ENCODE measurements at regions not wholly inside any gene's neighbourhood (a gene's known extent, or its start where the extent isn't known, plus 50 kb on each side); places are given as distances from the start of the nearest gene placed in this dataset.
"Not testable (repeated sequence)": the region's sequence is repeated elsewhere in the genome, so short reads cannot be mapped to it uniquely, and the experiment has no call there.

- no peak overlapping the region for H3K4me3 ChIP-seq (ENCODE audit: low read depth, low read length)
- no peak for DNase-seq (ENCODE audit: low read depth)
Measured at GRCh38 chr6:118367314-118367713, 180.8 kb upstream of the PLN start.

DNA sequence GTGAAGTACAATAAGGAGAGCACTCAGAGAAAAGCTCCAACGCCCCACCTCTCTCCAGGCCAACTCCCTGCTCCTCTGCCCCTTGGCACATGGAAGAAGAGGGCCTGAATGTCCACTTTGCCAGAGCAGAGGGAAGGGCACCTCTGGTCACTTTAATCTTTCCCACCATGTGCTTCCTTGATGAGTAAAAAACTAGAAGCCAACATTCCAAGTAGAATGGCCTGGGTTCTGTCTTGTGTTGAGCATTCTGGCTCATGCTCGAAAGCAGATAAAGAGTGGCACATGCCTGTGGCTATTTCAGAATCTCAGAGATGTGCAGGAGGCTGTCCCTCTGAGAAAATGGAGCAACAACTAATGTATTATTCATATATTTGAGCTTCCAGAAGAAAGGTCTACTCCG lies 177.4 kb upstream of the PLN start:
- no peak overlapping the region for H3K4me3 ChIP-seq (ENCODE audit: low read depth, low read length)
- no peak for DNase-seq (ENCODE audit: low read depth)

GRCh38 chr6:118371955-118372354 lies 176.1 kb upstream of the PLN start:
- no peak overlapping the region for H3K4me3 ChIP-seq (ENCODE audit: low read depth, low read length)
- DNase-seq (ENCODE audit: low read depth) = no peak

DNA sequence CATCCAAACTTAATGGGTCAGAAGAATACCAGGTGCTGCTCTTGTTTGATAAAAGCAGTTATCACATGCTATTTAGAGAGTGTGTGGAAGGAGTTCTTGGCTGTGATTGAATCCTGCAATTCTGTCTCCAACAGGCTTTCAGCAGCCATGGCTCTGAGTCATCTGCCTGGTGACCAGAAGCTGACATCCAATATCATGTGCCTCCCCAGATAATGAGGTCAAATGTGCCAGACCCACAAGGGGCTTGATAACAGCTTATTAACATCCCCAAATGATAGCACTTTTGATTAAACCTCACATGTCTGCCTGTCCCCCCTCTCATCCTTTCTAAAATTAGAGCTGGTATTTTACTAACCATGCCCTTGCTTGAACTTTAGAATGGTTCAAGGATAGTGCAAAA lies 175.7 kb upstream of the PLN start:
- H3K4me3 ChIP-seq (ENCODE audit: low read depth, low read length) = no peak overlapping the region
- DNase-seq (ENCODE audit: low read depth) = peak; percentile 10

DNA sequence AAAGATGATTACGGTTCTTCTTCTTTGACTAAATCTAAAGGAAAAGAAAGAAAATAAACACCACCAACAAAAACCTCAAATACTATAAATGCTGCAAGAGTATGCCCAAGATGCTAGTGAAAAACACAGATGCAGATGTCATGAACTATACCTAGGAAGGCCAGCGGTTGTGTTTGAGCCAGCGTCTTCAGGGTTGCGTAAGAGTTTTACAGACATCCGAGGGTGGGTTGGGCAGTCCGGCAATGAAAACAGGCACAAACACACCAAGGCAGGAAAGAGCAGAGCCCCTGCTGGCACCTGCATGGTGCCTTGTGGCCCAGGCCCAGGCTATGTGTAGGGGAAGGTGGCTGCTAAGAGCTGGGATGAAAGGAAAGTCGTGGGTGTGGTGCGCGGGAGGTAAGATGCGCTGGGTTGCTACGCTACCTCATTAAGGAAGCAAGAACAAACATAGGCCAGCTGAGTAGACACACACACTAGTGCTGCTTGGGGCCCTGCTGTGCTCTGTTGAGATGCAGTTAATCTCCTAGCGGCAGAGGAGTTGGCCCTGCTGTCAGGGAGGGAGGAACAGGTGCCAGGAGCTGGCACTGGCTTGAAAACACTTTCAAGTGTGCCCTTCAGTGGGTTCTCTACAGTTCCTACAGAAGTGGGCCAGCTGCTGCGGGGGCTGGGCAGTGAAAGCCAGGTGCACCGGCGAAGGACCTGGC lies 170.2 kb upstream of the PLN start:
- DNase-seq (ENCODE audit: low read depth) = no peak
- H3K4me3 ChIP-seq (ENCODE audit: low read depth, low read length) = no peak overlapping the region

DNA sequence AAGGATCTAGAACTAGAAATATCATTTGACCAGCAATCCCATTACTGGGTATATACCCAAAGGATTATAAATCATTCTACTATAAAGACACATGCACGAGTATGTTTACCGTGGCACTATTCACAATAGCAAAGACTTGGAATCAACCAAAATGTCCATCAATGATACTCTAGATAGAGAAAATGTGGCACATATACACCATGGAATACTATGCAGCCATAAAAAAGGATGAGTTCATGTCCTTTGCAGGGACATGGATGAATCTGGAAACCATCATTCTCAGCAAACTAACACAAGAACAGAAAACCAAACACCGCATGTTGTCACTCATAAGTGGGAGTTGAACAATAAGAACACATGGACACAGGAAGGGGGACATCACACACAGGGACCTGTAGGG lies 167.5 kb upstream of the PLN start:
- not testable (repeated sequence) for DNase-seq (ENCODE audit: low read depth); H3K4me3 ChIP-seq (ENCODE audit: low read depth, low read length)

GRCh38 chr6:118382126-118382525 lies 166.0 kb upstream of the PLN start:
- DNase-seq (ENCODE audit: low read depth) = no peak
- H3K4me3 ChIP-seq (ENCODE audit: low read depth, low read length) = no peak overlapping the region

GRCh38 chr6:118383924-118384323 lies 164.2 kb upstream of the PLN start:
- no peak for DNase-seq (ENCODE audit: low read depth)
- H3K4me3 ChIP-seq (ENCODE audit: low read depth, low read length) = no peak overlapping the region

- no peak overlapping the region for H3K4me3 ChIP-seq (ENCODE audit: low read depth, low read length)
- DNase-seq (ENCODE audit: low read depth) = no peak
Measured at GRCh38 chr6:118386975-118387374, 161.1 kb upstream of the PLN start.

DNA sequence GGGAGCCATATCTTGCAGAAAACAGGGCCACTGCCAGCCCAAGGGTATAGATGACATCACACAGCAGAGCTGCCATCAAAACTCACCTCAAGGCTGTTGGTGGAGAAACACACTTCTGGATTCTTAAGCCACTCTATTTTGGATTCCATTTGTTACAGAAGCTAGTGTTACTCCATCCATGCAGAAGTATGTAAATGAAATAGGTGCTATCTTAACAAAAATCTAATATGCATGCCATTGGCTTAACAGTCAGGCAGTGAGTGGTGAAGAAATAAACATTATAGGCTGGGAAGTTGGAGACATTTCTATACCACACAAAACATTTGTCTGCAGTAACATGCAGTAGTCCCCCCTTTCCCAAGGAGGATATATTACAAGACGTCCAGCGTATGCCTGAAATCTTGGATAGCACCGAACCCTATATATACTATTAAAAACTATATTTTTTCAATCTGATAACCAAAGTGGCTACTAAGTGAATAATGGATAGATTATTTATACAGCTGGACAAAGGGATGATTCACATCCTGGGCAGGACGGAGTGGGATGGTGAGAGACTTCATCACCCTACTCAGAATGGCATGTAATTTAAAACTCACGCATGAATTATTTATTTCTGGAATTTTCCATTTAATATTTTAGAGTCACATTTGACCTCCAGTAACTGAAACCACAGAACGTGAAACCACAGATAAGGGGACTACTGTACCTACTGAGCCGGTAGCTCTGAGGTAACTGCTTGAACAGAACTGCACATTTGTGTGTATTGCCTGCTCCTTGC lies 160.0 kb upstream of the PLN start:
- peak; percentile 82 for DNase-seq (ENCODE audit: low read depth)
- no peak overlapping the region for H3K4me3 ChIP-seq (ENCODE audit: low read depth, low read length)

- no peak for DNase-seq (ENCODE audit: low read depth)
- no peak overlapping the region for H3K4me3 ChIP-seq (ENCODE audit: low read depth, low read length)
Measured at GRCh38 chr6:118391086-118391485, 157.0 kb upstream of the PLN start.

DNA sequence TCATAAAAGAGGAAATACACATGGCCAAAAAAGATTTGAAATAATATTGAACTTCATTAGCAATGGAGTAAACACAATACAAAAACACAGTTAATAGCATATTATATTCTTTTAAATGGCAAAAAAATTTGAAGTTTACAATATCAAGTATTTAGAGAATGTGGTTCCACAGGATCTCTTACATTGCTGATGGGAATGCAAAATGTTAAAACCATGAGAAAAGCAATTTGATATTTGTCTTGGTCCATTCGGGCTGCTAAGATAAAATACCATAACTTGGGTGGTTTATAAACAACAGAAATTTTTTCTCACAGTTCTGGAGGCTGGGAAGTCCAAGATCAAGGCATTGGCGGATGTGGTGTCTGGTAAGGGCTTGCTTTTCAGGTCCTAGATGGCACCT lies 154.0 kb upstream of the PLN start:
- no peak for DNase-seq (ENCODE audit: low read depth)
- no peak overlapping the region for H3K4me3 ChIP-seq (ENCODE audit: low read depth, low read length)

DNA sequence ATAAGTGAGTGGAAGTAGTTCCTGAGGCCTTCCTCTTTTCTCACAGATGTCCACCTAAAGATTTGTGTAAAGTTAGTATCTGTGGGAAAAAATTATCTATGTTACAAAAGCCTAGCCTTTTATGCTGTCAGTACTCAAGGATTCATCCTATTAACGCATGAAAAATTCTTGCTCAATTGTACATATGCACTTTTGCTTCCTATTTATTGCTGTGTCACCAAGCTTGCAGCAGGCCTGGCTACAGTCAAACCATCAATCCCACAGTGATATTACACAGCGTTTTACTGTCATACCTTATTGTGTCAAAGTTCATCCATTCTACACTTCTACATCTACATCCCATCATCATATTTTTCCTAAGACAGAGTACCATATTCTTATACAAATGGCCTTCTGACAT lies 151.1 kb upstream of the PLN start:
- H3K4me3 ChIP-seq (ENCODE audit: low read depth, low read length) = no peak overlapping the region
- DNase-seq (ENCODE audit: low read depth) = no peak

DNA sequence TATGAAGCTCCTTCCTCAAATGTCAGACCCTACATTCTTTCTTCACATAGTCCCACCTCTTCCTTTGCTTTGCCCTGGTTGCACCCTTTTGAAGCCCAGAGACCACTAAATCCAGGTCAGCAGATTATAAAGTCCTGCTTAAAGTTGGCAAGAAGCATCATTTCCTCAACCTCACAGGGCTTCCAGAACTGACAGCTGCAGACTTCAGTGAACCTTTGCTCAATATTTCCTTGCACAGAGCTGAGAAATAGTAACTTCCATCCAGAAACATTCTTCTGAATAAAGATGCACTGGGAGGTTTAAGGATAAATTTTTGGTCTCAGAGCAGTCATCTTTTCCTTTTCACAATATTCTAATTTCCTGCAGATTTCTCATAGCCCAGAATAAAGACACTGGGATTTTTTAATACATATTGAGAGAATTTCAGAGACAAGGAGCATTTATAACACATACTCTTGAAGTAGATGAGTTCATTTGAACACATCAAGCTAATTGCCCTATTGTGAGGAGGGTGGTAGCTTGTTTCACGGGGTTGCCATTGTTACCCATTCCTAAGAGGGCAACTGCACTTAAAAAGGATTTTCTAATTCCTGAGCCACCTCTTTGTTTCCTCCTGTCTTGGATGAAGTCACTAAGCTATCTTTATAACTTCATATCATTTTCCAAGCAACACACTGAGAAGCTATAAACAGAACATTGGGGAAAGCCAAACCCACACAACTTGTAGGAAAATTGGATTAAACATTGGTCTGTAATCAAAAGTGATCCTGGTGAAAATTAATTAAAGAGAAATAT lies 150.2 kb upstream of the PLN start:
- H3K4me3 ChIP-seq (ENCODE audit: low read depth, low read length) = no peak overlapping the region
- no peak for DNase-seq (ENCODE audit: low read depth)

DNA sequence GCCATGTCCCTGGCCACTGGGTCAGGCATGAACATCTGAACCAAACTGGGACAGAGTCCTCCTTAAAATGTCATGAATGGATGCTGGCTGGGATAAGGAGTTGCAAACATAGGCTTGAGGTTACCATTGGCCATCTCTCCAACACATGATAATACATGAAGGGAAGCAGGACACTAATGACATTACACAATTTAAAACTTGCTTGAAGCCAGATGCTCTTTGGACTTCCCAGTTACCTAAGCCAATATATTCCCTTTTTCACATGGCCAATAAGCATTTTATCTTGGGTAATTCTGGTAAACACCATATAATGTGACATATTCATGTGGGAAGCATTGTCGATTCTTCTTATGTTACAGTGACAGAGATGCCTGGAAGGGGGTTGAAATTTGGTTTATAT lies 148.0 kb upstream of the PLN start:
- no peak overlapping the region for H3K4me3 ChIP-seq (ENCODE audit: low read depth, low read length)
- no peak for DNase-seq (ENCODE audit: low read depth)

DNA sequence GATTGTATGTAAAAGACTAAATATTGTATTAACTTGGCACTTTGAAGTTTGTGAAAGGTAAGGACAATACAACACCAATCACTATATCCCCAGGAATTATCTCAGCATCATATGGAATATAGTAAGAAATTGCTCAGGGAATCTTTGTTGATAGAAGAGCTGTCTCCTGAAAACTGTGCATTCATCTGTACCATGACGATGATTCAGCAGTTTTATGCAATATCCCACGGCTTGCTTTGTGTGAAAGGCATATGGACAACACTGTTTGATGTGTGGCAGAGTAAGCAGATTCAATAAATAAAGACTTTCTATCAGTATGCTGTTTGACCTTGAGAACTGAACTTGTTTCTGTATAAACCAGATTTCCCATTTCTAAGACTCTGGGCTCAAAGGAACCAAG lies 147.5 kb upstream of the PLN start:
- DNase-seq (ENCODE audit: low read depth) = peak; percentile 17
- no peak overlapping the region for H3K4me3 ChIP-seq (ENCODE audit: low read depth, low read length)

- no peak for DNase-seq (ENCODE audit: low read depth)
- no peak overlapping the region for H3K4me3 ChIP-seq (ENCODE audit: low read depth, low read length)
Measured at GRCh38 chr6:118401325-118401975, 146.6 kb upstream of the PLN start.

GRCh38 chr6:118403036-118403435 lies 145.1 kb upstream of the PLN start:
- no peak for DNase-seq (ENCODE audit: low read depth)
- H3K4me3 ChIP-seq (ENCODE audit: low read depth, low read length) = no peak overlapping the region

DNA sequence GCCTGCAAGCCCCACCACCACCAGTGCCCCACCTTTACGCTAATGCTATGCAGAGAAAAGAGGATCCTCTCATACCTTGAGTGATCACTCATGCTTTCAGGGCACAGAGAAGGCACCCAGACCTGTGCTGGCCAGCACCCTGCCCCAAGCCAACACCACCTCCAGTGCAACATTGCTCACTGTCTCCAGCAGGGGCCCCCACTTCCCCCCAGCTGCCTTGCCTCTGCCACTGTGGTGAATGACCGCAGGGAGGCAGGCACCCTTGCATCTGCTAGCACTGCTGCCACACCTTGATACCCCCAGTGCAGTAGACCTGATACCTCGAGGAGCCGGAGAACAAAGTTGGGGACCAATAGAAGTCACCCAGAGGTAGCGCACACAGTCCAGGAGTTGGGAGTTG lies 139.2 kb upstream of the PLN start:
- DNase-seq (ENCODE audit: low read depth) = no peak
- H3K4me3 ChIP-seq (ENCODE audit: low read depth, low read length) = no peak overlapping the region

DNA sequence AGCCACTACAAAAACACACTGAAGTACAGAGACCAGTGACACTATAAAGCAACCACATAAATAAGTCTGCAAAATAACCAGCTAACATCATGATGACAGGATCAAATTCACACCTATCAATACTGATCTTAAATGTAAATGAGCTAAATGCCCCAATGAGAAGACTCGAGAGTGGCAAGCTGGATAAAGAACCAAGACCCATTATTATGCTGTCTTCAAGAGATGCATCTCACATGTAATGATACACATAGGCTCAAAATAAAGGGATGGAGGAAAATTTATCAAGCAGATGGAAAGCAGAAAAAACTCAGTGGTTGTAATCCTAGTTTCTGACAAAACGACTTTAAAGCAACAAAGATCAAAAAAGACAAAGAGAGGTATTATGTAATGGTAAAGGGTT lies 138.1 kb upstream of the PLN start:
- no peak overlapping the region for H3K4me3 ChIP-seq (ENCODE audit: low read depth, low read length)
- no peak for DNase-seq (ENCODE audit: low read depth)

Data from skeletal muscle cell (primary cell).